ENCODE measurements at regions not wholly inside any gene's neighbourhood (a gene's known extent, or its start where the extent isn't known, plus 50 kb on each side); places are given as distances from the start of the nearest gene placed in this dataset.

DNA sequence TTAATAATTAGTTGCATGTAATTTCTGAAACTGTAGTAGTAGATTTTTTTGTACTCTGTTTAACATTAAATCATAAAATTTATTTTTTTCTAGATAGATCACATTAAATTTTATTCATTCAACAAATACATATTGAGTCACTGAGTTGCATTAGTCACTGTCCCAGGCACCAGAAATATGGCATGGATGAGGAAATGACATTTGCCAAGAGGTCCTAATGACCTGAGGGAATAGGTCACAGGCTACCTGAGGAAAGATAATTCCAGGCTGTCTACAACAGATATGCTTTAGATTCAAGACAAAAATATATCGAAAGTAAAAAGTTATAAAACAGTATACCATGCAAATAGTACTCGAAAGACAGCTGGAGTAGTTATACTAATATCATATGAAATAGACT, 852.4 kb upstream of the ACVR2A start:
- no peaks in the 10 kb centered on the region for H3K36me3 ChIP-seq (ENCODE audit: control insufficient read depth, insufficient read depth, low read length)
- no peak overlapping the region for H3K9ac ChIP-seq
- no peak overlapping the region for H2AFZ ChIP-seq
- no peaks in the 10 kb centered on the region for H3K9me3 ChIP-seq (ENCODE audit: control insufficient read depth, low read length)
- H3K4me2 ChIP-seq (ENCODE audit: low read length) = no peak overlapping the region
- H3K27me3 ChIP-seq (ENCODE audit: control insufficient read depth, insufficient read depth, low read length) = no peaks in the 10 kb centered on the region
- TF ChIP-seq, protein P1, sequence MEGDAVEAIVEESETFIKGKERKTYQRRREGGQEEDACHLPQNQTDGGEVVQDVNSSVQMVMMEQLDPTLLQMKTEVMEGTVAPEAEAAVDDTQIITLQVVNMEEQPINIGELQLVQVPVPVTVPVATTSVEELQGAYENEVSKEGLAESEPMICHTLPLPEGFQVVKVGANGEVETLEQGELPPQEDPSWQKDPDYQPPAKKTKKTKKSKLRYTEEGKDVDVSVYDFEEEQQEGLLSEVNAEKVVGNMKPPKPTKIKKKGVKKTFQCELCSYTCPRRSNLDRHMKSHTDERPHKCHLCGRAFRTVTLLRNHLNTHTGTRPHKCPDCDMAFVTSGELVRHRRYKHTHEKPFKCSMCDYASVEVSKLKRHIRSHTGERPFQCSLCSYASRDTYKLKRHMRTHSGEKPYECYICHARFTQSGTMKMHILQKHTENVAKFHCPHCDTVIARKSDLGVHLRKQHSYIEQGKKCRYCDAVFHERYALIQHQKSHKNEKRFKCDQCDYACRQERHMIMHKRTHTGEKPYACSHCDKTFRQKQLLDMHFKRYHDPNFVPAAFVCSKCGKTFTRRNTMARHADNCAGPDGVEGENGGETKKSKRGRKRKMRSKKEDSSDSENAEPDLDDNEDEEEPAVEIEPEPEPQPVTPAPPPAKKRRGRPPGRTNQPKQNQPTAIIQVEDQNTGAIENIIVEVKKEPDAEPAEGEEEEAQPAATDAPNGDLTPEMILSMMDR (IDR thresholded peaks at IDR 0.05) = no peak
- H3K79me2 ChIP-seq = no peaks in the 10 kb centered on the region
- H3K27ac ChIP-seq = no peak overlapping the region
- no peak overlapping the region for H3K4me3 ChIP-seq (ENCODE audit: low read depth, low read length)
- H3K4me1 ChIP-seq = no peaks in the 10 kb centered on the region

GRCh38 chr2:146992057-146992456, 852.8 kb upstream of the ACVR2A start:
- TF ChIP-seq, protein P1 (IDR thresholded peaks at IDR 0.05) = no peak
- Histone ChIP-seq H3K4me2 (ENCODE audit: low read length) (no peak overlapping the region), H3K27me3 (ENCODE audit: control insufficient read depth, insufficient read depth, low read length) (no peaks in the 10 kb centered on the region), H3K9ac (no peak overlapping the region), H3K27ac (no peak overlapping the region), H3K4me3 (ENCODE audit: low read depth, low read length) (no peak overlapping the region), H3K9me3 (ENCODE audit: control insufficient read depth, low read length) (no peaks in the 10 kb centered on the region), H3K79me2 (no peaks in the 10 kb centered on the region), H3K4me1 (no peaks in the 10 kb centered on the region), H2AFZ (no peak overlapping the region), H3K36me3 (ENCODE audit: control insufficient read depth, insufficient read depth, low read length) (no peaks in the 10 kb centered on the region)

- Histone ChIP-seq H3K4me2 (ENCODE audit: low read length) (no peak overlapping the region), H2AFZ (no peak overlapping the region), H3K4me3 (ENCODE audit: low read depth, low read length) (no peak overlapping the region), H3K9ac (no peak overlapping the region), H3K27me3 (ENCODE audit: control insufficient read depth, insufficient read depth, low read length) (no peaks in the 10 kb centered on the region), H3K36me3 (ENCODE audit: control insufficient read depth, insufficient read depth, low read length) (no peaks in the 10 kb centered on the region), H3K27ac (no peak overlapping the region), H3K4me1 (no peaks in the 10 kb centered on the region), H3K79me2 (no peaks in the 10 kb centered on the region), H3K9me3 (ENCODE audit: control insufficient read depth, low read length) (no peaks in the 10 kb centered on the region)
- TF ChIP-seq, protein P1 (IDR thresholded peaks at IDR 0.05) = no peak
Measured at GRCh38 chr2:146990311-146991054, 854.3 kb upstream of the ACVR2A start.

GRCh38 chr2:146989741-146990140, 855.1 kb upstream of the ACVR2A start:
- no peaks in the 10 kb centered on the region for H3K9me3 ChIP-seq (ENCODE audit: control insufficient read depth, low read length)
- no peak overlapping the region for H3K9ac ChIP-seq
- no peaks in the 10 kb centered on the region for H3K27me3 ChIP-seq (ENCODE audit: control insufficient read depth, insufficient read depth, low read length)
- H3K79me2 ChIP-seq = no peaks in the 10 kb centered on the region
- H3K27ac ChIP-seq = no peak overlapping the region
- H2AFZ ChIP-seq = no peak overlapping the region
- no peak overlapping the region for H3K4me3 ChIP-seq (ENCODE audit: low read depth, low read length)
- TF ChIP-seq, protein P1 (IDR thresholded peaks at IDR 0.05) = no peak
- H3K36me3 ChIP-seq (ENCODE audit: control insufficient read depth, insufficient read depth, low read length) = no peaks in the 10 kb centered on the region
- H3K4me2 ChIP-seq (ENCODE audit: low read length) = no peak overlapping the region
- no peaks in the 10 kb centered on the region for H3K4me1 ChIP-seq

- TF ChIP-seq, protein P1 (IDR thresholded peaks at IDR 0.05) = no peak
- Histone ChIP-seq H3K4me2 (ENCODE audit: low read length) (no peak overlapping the region), H3K79me2 (no peaks in the 10 kb centered on the region), H3K9me3 (ENCODE audit: control insufficient read depth, low read length) (no peaks in the 10 kb centered on the region), H3K9ac (no peak overlapping the region), H2AFZ (no peak overlapping the region), H3K4me1 (no peaks in the 10 kb centered on the region), H3K27me3 (ENCODE audit: control insufficient read depth, insufficient read depth, low read length) (no peaks in the 10 kb centered on the region), H3K4me3 (ENCODE audit: low read depth, low read length) (no peak overlapping the region), H3K36me3 (ENCODE audit: control insufficient read depth, insufficient read depth, low read length) (no peaks in the 10 kb centered on the region), H3K27ac (no peak overlapping the region)
Measured at GRCh38 chr2:146987996-146988395, 856.8 kb upstream of the ACVR2A start.

All from parathyroid adenoma (tissue), 2 donors.